ENCODE measurements at regions not wholly inside any gene's neighbourhood (a gene's known extent, or its start where the extent isn't known, plus 50 kb on each side); places are given as distances from the start of the nearest gene placed in this dataset.

- TF ChIP-seq CTCF (conservative IDR thresholded peaks at IDR 0.05; ENCODE audit: low read depth, low read length): no peak
- H4K20me1 ChIP-seq (ENCODE audit: insufficient read depth): no peaks in the 10 kb centered on the region
- H3K4me2 ChIP-seq: no peak overlapping the region
- no peak overlapping the region for H2AFZ ChIP-seq (ENCODE audit: low read depth)
- no peaks in the 10 kb centered on the region for H3K4me1 ChIP-seq (ENCODE audit: low read depth, poor library complexity, severe bottlenecking)
- H3K79me2 ChIP-seq (ENCODE audit: insufficient read depth, low read depth): no peaks in the 10 kb centered on the region
- no peak overlapping the region for H3K4me3 ChIP-seq (IDR thresholded peaks at IDR 0.05; ENCODE audit: insufficient read depth, low read depth, low read length)
- no peak overlapping the region for H3K9ac ChIP-seq
- no peaks in the 10 kb centered on the region for H3K27me3 ChIP-seq (ENCODE audit: insufficient read depth, low read depth)
- no peak overlapping the region for H3K27ac ChIP-seq
- H3K36me3 ChIP-seq (ENCODE audit: insufficient read depth): no peaks in the 10 kb centered on the region
These were observed 1195.9 kb downstream of the MRPL39 start for GRCh38 chr21:24411429-24411828.

GRCh38 chr21:24403221-24403620 lies 1204.1 kb downstream of the MRPL39 start:
- no peaks in the 10 kb centered on the region for H3K4me1 ChIP-seq (ENCODE audit: low read depth, poor library complexity, severe bottlenecking)
- no peaks in the 10 kb centered on the region for H4K20me1 ChIP-seq (ENCODE audit: insufficient read depth)
- TF ChIP-seq CTCF (conservative IDR thresholded peaks at IDR 0.05; ENCODE audit: low read depth, low read length): no peak

GRCh38 chr21:24395320-24395923 lies 1211.9 kb downstream of the MRPL39 start:
- Histone ChIP-seq H3K4me3 (IDR thresholded peaks at IDR 0.05; ENCODE audit: insufficient read depth, low read depth, low read length) (no peak overlapping the region), H3K79me2 (ENCODE audit: insufficient read depth, low read depth) (no peaks in the 10 kb centered on the region), H3K36me3 (ENCODE audit: insufficient read depth) (no peaks in the 10 kb centered on the region), H3K4me2 (peak overlapping the region; percentile 20; the same call in 1 of the 2 replicates), H3K4me1 (ENCODE audit: low read depth, poor library complexity, severe bottlenecking) (peaks cover 11% of the 10 kb centered on the region), H2AFZ (ENCODE audit: low read depth) (peak overlapping the region; percentile 26; the same call in 1 of the 2 replicates), H3K27me3 (ENCODE audit: insufficient read depth, low read depth) (no peaks in the 10 kb centered on the region), H4K20me1 (ENCODE audit: insufficient read depth) (no peaks in the 10 kb centered on the region), H3K27ac (peak overlapping the region; percentile 39), H3K9ac (no peak overlapping the region)
- no peak for TF ChIP-seq CTCF (conservative IDR thresholded peaks at IDR 0.05; ENCODE audit: low read depth, low read length)

More at GRCh38 chr21:24403221-24403620, 1204.1 kb downstream of the MRPL39 start:
- no peak overlapping the region for H3K27ac ChIP-seq
- H2AFZ ChIP-seq (ENCODE audit: low read depth): no peak overlapping the region
- H3K9ac ChIP-seq: no peak overlapping the region
- no peaks in the 10 kb centered on the region for H3K27me3 ChIP-seq (ENCODE audit: insufficient read depth, low read depth)
- no peak overlapping the region for H3K4me3 ChIP-seq (IDR thresholded peaks at IDR 0.05; ENCODE audit: insufficient read depth, low read depth, low read length)
- H3K36me3 ChIP-seq (ENCODE audit: insufficient read depth): no peaks in the 10 kb centered on the region
- no peak overlapping the region for H3K4me2 ChIP-seq
- no peaks in the 10 kb centered on the region for H3K79me2 ChIP-seq (ENCODE audit: insufficient read depth, low read depth)

GRCh38 chr21:24375201-24375600 lies 1232.1 kb downstream of the MRPL39 start:
- H3K79me2 ChIP-seq (ENCODE audit: insufficient read depth, low read depth): no peaks in the 10 kb centered on the region
- H2AFZ ChIP-seq (ENCODE audit: low read depth): no peak overlapping the region
- no peak overlapping the region for H3K27ac ChIP-seq
- no peaks in the 10 kb centered on the region for H3K27me3 ChIP-seq (ENCODE audit: insufficient read depth, low read depth)
- H3K9ac ChIP-seq: no peak overlapping the region
- H3K4me1 ChIP-seq (ENCODE audit: low read depth, poor library complexity, severe bottlenecking): no peaks in the 10 kb centered on the region
- H3K4me3 ChIP-seq (IDR thresholded peaks at IDR 0.05; ENCODE audit: insufficient read depth, low read depth, low read length): no peak overlapping the region
- no peak overlapping the region for H3K4me2 ChIP-seq
- no peaks in the 10 kb centered on the region for H3K36me3 ChIP-seq (ENCODE audit: insufficient read depth)
- TF ChIP-seq CTCF (conservative IDR thresholded peaks at IDR 0.05; ENCODE audit: low read depth, low read length): peak; percentile 49
- H4K20me1 ChIP-seq (ENCODE audit: insufficient read depth): no peaks in the 10 kb centered on the region
